Kidney glomerular epithelial cell (primary cell): ENCODE measurements at regions not wholly inside any gene's neighbourhood (a gene's known extent, or its start where the extent isn't known, plus 50 kb on each side); places are given as distances from the start of the nearest gene placed in this dataset.
"Not testable (repeated sequence)": the region's sequence is repeated elsewhere in the genome, so short reads cannot be mapped to it uniquely, and the experiment has no call there.

Experiments used
- DNase-seq: peaks from one replicate; lab custom pipeline; 2025; lab: John Stamatoyannopoulos, UW

DNA sequence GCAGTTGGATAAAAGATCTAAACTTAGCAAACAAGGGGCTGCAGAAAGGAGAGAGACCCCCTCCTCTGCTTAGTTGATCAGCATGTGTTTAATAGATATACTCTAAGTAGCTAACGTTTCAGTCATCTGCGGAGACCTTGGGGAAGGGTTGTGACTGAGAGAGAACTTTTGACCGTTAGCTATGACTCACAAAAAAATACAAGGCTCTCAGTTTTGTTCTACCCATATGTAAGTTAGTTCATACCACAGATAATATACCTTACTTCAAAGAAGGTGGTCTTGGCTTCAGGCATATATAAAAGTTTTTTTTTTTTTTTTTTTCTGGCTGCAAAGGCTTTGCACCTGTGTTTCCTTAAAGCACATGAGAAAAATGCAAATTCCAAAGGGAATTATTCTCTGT lies 258.9 kb downstream of the GJA1 start:
- DNase-seq, result no peak

DNA sequence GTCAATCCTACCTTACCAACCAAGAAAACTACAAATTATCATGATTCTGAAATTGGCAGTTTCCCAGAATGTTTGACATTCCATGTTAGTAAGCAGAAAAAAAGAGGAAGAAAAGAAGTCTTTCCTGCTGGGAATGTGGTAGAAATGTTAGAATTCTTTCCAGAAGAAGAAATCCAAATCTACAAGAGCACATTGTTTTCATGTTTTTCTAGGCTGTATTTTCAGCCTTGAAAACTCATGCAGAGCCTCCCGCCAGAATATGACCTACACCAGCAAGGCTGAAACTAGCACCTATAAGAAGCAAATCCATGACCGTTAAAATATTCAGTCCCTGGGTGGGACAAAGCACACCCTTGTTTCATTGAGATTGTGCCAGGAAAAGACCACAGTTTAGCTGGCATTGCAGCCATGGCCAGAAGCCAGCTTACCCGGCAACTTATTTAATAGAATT lies 259.4 kb downstream of the GJA1 start:
- peak; percentile 16 for DNase-seq

DNA sequence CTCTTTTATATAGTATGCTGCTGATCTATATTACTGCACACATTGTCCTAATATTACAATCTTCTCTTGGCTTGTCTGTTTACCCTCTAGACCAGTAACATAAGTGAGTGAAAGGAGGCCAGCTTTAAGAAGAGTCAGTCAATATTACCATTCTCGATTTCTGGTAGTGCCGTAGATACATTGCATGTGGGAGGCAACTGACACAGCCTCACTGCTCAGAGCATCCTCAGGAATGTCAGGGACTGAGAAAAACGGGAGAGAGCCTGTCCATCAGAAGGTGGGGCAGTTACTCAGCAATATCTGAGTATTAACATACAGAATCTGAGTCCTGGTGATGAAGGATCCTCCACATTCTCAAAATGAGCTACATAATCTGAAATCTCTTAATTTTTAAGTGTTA lies 259.9 kb downstream of the GJA1 start:
- DNase-seq, result no peak

DNA sequence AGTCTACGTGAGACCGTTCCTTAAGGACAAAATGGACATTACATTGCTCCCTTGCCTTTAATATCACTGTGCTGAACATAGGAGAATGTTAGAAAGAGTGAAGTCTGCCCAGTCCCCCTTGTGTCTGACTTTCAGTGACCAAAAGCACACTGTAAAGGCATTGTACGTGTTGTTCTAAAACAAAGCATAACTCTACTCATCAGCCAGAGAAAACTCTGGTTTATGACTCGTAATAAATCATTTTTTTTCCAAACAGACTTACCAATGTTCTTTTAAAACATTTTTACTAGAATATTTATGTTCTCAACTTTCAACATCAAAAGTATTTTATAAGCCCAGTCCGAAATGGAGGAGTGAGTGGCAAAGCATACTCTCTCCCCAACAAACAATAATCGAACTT lies 262.5 kb downstream of the GJA1 start:
- DNase-seq, result no peak

DNA sequence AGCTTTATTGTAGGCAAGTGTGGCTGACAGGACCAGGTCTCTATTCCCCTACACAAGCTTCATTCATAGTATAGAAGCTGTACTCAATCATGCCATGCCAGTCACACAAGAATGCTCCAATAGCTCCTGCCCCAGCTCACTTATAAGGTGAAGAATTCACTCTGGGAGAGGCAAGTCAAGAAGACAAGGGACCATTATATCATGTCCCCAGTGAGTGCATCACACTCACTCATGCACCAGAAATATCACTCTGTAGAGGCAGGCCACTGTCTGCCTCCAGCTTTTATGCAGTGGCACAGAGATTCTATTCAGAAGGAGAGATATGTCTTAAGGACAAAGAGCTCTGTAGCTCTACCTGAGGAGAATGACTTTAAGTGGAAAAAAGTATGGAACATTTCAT lies 263.2 kb downstream of the GJA1 start:
- DNase-seq, result no peak

DNA sequence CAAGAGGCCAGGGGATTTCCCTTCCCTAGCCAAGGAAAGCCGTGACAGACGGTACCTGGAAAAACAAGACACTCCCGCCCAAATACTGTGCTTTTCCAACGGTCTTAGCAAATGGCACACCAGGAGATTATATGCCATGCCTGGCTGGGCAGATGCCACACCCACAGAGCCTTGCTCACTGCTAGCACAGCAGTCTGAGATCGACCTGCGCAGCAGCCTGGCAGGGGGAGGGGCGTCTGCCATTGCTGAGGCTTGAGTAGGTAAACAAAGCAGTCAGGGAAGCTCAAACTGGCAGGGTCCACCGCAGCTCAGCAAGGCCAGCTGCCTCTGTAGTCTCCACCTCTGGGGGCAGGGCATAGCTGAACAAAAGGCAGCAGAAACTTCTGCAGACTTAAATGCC lies 267.7 kb downstream of the GJA1 start:
- DNase-seq, result not testable (repeated sequence)

DNA sequence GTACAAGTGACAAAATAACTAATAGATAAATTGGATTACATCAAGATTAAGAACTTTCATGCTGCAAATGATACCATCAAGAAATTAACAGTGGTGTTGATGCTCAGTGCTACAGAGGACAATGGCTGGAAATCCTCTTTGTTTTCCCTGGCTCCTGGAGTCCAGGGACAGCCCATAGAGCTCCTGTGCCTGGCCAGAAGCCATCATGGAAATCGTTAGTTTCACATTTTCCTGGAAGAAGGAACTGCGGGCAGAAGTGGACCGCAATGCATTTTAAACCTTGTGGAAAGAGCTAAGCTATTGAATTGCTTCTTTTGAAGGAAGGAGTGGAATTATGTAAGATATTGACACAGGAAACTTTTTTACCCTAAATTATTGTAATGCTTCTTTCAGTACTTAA lies 276.0 kb downstream of the GJA1 start:
- no peak for DNase-seq

DNA sequence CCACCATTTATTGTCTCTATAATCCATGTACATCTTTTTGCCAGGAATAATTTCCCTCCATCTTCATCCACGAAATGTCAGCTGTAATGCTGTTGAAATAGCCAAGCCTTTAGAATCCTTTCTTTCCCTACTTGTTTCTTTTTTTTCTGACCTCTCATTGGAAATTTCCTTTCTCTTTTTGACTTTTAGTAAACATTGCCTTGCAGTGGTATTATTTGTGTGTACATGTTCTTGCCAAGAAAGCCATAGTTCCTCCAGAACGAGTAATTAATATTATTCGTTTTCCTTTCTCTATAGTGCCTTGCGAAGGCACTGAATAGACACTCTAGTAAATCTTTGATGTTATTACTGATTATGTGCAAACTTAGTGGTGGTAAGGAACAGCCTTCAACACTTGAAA lies 282.2 kb downstream of the GJA1 start:
- DNase-seq, result no peak

DNA sequence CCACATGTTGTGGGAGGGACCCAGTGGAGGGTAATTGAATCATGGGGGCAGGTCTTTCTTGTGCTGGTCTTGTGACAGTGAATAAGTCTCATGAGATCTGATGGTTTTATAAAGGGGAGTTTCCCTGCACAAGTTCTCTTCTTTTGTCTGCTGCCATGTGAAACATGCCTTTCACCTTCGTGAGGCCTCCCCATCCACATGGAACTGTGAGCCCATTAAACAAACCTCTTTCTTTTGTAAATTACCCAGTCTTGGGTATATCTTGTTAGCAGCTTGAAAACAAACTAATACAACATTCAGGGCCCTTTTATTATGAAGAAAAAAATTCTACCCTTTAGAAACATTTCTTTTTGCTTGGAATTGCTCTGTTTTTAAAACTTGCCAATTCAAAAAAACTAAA lies 285.4 kb downstream of the GJA1 start:
- not testable (repeated sequence) for DNase-seq

DNA sequence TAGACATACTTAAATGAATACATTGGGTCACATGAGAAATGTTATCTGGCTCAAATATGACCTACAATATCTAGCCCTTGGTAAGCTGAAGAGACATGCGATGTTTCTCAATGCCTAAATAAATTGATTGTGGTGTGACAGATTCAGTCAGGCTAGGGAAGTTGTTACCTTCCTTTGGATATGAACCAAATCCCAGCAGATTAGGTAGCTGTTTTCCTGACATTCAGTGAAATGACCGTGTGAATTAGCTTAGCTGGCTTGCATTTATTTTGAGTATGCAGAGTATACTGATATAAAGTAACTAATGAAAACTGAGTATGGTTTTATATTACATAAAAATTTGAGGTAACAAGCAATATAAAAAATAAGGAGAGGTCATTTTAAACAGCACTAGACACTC lies 288.2 kb downstream of the GJA1 start:
- no peak for DNase-seq

DNA sequence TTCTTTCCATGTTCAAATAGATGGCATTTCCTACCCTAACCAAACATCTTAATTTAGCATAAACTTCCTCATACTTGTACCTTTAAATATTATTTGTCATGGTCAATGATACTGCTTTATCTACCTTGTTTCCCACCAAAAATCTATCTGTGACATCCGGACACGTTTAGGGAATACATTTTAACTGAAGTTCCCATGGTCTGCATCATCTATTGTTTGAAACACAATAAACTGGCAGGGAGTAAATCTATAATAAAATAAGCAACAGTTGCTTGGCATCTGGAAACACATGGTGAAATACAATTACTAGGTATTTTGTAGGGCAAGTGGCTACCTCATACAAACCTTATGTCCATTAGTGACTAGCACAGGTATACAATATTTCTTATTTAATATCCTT lies 289.1 kb downstream of the GJA1 start:
- no peak for DNase-seq

DNA sequence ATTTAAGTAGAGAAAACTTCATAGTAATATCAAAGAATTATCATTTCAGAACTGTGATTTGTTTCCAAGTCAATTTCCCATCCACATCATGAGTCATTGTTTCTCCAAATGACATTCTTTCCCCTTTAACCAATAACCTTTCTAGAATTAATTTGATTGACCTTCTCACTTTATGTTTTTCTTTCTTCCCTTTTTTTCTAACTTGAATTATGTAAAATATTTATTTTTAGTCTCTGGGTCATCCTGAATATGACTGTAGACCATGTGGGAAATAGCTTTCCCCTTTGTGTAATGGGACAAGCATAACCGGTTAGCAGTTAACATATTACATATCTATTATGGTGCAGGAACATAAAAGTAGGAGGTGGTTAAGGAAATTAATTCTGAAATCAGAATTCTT lies 291.1 kb downstream of the GJA1 start:
- DNase-seq, result no peak

DNA sequence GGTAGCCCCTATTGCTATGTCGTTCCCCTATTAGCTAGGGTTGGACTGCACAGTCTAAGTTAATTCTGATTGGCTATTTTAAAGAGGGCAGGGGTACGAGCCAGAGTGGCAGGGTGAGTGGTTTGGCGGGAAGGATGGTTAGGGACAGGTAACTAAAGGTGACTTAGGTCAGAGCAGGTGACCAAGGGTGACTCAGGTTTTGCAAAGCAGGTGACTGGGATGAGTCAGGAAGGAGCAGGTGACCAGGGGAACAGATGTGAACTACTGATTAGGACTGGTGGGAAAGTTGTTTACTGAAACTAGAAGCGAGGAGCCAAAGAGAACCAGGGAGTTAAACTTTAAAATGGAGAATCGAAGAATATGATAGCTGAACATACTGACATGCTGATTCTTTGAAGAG lies 295.2 kb downstream of the GJA1 start:
- DNase-seq, result no peak

DNA sequence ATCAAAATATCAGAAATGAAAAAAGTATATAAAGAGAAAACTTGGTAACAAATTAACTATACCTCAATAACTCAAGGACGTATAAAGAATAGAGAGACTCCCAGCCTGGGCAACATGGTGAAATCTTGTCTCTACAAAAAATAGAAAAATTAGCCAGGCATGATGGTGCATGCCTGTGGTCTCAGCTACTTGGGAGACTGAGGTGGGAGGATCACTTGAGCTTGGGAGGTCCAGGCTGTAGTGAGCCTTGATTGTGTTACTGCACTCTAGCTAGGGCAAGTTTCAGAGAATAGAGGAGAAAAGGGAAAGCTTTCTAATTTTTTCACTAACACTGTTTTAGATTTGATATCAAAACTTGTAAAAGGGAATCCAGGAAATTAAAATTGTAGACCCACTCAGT lies 295.9 kb downstream of the GJA1 start:
- no peak for DNase-seq

DNA sequence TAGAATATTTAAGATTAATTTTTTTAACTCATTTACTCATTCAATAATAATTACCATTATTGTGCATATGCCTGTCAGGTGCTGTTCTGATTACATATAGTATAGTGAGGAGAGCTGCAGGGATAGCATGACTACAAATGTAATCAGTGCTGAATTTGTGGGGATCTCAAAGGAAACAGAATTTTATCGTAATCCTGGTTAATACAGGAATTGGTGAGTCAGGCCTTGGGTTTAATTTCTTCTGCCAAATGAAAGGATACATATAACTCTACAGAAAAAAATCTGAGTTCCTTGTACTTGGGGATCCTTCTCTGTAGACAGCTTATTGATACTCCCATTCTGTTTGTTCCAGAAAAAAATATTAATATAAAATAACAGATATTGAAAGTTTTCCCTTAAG lies 297.2 kb downstream of the GJA1 start:
- no peak for DNase-seq

DNA sequence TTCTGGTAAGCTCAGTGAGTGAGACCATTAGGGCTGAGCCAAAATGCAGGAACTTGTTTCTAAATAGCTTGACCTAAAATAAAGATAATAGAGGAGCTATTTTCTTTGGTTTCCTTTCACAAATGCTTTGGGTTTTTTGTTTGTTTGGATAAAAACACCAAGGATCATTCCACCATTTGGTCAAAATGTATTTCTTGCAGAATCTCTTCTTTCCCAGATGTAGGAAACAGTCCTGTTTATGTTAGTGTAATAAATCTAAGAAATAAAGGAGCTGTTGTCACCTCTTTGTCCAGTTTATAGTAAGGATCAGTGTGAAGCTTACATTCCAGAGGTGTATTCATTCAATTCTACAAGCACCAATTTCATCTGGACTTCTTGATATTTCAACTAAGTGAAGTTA lies 297.8 kb downstream of the GJA1 start:
- no peak for DNase-seq

DNA sequence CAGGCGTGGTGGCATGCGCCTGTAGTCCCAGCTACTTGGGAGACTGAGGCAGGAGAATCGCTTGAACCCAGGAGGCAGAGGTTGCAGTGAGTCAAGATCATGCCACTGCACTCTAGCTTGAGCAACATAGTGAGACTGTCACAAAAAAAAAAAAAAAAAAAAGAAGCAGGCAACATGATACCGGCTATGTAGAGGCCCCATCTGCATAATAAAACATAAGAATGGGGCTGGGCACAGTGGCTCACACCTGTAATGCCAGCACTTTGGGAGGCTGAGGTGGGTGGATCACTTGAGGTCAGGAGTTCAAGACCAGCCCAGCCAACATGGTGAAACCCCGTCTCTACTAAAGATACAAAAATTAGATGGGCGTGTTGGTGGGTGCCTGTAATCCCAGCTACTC lies 304.7 kb downstream of the GJA1 start:
- not testable (repeated sequence) for DNase-seq

DNA sequence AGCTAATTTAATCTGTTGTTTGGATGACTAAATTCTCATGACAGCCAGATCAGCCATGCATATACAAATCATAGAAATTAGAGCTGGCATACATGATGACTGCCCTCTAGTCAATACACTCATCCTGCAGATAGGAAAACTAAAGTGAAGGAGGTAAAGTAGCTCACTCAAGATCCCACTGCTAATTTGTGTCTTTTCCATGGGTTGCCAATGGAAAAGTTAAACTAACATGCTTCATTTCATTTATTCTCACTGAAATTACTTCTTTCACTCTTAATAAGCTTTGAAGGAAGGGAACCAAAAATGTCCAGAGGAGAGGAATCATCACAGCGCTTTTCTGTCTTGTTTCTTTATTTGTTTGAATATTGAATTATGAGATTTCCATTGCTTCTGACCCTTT lies 308.2 kb downstream of the GJA1 start:
- DNase-seq, result no peak

DNA sequence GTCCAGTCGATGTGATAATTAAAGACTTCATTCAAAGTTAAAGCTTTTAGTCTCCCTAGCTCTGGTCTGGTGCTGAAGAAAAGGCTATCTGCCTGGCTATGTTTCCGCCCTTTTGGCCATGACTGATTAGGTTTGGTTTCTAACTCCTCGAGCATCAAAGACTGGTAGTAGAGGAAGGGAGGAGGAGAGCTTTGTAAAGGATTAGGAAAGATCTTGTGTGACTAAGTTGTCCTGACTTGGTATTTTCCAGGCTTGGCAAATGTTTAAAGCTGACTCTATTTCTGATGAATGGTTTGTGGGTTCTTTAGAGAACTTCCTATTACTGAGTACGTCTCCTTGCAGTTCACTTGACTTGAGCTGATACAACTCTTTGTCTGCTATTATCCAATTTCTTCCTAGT lies 312.9 kb downstream of the GJA1 start:
- no peak for DNase-seq

DNA sequence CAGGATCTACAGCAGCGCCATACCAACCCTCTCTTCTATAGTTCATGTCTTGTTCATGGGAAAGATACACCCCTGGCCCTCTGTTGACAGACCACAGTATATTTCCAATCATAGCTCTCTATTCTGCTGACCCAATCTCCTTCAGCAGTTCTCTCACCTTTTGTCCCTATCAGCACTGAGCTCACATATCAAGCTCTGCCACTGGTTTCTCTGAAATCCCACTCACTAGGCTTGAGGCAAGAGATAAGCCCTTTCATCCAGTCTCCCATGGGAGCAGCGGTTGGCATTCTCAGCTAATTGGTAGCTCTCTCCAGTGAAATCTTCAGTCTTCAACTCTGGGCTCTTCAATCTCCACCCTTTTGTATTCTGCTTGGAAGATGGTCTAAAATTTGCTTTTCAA lies 313.4 kb downstream of the GJA1 start:
- no peak for DNase-seq

DNA sequence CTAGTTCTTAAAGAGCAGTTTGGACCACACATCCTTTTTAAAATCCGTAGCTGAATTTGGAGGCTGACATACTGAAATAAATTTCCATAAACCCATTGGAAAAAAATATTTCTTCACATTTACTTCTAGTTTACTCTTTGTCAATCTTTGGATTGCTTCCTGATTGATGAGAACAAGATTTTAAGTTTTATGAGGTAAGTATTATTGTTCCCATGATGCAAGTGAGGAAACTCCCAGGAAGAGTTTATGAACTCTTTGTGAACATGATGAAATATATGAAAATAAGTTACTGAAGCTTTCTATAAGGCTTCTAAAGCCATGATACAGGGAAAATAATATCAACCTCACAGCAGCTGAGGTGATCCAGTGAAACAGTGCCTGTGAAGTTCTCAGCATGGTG lies 320.0 kb downstream of the GJA1 start:
- DNase-seq, result no peak

DNA sequence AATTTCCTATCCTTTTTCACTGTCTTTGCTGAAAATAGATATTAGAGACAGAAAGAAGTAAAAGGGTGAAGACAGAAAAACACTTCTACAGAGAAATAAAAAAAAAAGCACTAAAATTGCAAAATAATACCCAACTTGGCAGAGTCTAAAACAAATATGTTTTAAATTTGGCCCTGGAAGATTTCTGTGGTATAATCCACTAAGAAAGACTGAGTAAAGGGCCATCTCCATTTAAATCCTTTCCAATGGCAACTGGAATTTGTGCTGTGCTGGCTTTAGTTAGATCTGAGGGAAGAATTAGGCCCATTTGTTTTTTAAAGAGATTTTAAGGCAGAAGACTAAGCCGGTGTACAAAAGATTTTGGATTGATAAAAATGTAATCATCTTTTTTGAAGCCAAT lies 321.2 kb downstream of the GJA1 start:
- DNase-seq, result no peak

DNA sequence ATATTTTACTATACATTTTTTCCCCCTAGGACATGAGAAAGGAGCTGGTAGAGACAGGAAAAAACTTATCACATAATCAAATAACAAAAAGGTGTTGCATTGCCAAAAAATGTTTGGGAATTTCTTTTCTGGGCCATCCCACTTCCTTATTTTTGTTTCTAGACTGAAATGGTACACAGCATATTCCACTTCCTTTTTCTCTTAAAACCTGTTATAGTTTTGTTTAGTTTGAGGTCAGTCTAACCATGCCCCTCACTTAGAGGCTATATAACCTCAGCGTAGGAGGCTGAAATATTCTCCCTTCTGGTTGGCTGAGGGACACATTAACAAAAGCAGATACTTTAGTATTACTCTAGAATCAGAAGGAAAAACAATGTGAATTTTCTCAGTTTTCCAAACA lies 323.9 kb downstream of the GJA1 start:
- no peak for DNase-seq

DNA sequence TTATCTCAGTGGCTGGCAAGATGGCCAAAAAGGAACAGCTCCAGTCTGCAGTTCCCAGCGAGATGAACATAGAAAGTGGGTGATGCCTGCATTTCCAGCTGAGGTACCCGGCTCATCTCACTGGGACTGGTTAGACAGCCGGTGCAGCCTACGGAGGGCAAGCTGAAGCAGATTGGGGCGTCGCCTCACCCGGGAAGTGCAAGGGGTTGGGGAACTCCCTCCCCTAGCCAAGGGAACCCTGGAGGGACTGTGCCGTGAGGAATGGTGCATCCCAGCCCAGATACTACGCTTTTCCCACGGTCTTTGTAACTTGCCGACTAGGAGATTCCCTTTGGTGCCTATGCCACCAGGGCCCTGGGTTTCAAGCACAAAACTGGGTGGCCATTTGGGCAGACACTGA lies 324.7 kb downstream of the GJA1 start:
- DNase-seq, result no peak

DNA sequence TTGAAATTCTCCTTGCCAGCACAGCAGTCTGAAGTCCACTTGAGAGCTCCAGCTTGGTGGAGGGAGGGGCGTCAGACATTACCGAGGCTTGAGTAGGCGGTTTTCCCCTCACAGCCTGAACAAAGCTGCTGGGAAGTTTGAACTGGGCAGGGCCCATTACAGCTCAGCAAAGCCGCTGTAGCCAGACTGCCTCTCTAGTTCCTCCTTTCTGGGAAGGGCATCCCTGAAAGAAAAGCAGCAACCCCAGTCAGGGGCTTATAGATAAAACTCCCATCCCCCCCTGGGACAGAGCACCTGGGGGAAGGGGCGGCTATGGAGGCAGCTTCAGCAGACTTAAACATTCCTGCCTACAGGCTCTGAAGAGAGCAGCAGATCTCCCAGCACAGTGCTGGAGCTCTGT lies 325.3 kb downstream of the GJA1 start:
- no peak for DNase-seq
